Central memory CD8-positive, alpha-beta T cell (primary cell): ENCODE measurements at regions not wholly inside any gene's neighbourhood (a gene's known extent, or its start where the extent isn't known, plus 50 kb on each side); places are given as distances from the start of the nearest gene placed in this dataset.

ENCODE experiments used
- ATAC-seq: fragments of 150-1000 bp; cut with Tn5 transposase; replicated peaks from 2 replicates; pipeline ENCODE4 v1.10.0; 2022; ENCODE audit warnings: mild to moderate bottlenecking, moderate FRiP score, moderate number of reproducible peaks; ENCODE audit not compliant: poor library complexity, severe bottlenecking; ENCODE audit errors: extremely low read depth
- DNase-seq, 2 donors: peaks; one replicate each; pipeline ENCODE4 v3.0.0; 2021; ENCODE audit warnings: low spot score in 2 of 2
- H3K27ac Mint-ChIP-seq: one replicate; pipeline ENCODE4 v1.8.0; 2022; ENCODE audit warnings: low read depth, mild to moderate bottlenecking, moderate library complexity, mixed read lengths
- H3K27me3 Mint-ChIP-seq: one replicate; pipeline ENCODE4 v1.8.0; 2022; ENCODE audit warnings: mixed read lengths
- H3K36me3 Mint-ChIP-seq: one replicate; pipeline ENCODE4 v1.8.0; 2022; ENCODE audit warnings: mild to moderate bottlenecking, moderate library complexity, mixed read lengths; ENCODE audit not compliant: insufficient read depth
- H3K4me1 Mint-ChIP-seq: one replicate; pipeline ENCODE4 v1.8.0; 2022; ENCODE audit warnings: mixed read lengths
- H3K4me3 Mint-ChIP-seq: one replicate; pipeline ENCODE4 v1.8.0; 2022; ENCODE audit warnings: mild to moderate bottlenecking, moderate library complexity, mixed read lengths
- H3K9me3 Mint-ChIP-seq: one replicate; pipeline ENCODE4 v1.8.0; 2022; ENCODE audit warnings: mixed read lengths

GRCh38 chr2:196334710-196335109 is 163.3 kb upstream of the STK17B start:
- no peak for ATAC-seq
- H3K36me3 Mint-ChIP-seq = no peaks in the 10 kb centered on the region
- H3K27ac Mint-ChIP-seq = no peak overlapping the region
- no peaks in the 10 kb centered on the region for H3K27me3 Mint-ChIP-seq
- H3K9me3 Mint-ChIP-seq = no peaks in the 10 kb centered on the region
- no peak for DNase-seq
- H3K4me1 Mint-ChIP-seq = no peaks in the 10 kb centered on the region
- H3K4me3 Mint-ChIP-seq = no peak overlapping the region

GRCh38 chr2:196335221-196335634 is 163.8 kb upstream of the STK17B start:
- Mint-ChIP-seq H3K27ac (no peak overlapping the region), H3K36me3 (no peaks in the 10 kb centered on the region)

GRCh38 chr2:196336207-196336606 is 164.8 kb upstream of the STK17B start:
- DNase-seq (no peak), ATAC-seq (no peak)
- Mint-ChIP-seq H3K4me3 (no peak overlapping the region), H3K9me3 (no peaks in the 10 kb centered on the region), H3K36me3 (no peaks in the 10 kb centered on the region), H3K27me3 (peaks cover 5% of the 10 kb centered on the region), H3K4me1 (no peaks in the 10 kb centered on the region), H3K27ac (no peak overlapping the region)

More at GRCh38 chr2:196335221-196335634, 163.8 kb upstream of the STK17B start:
- Mint-ChIP-seq H3K4me3 (no peak overlapping the region), H3K9me3 (no peaks in the 10 kb centered on the region), H3K4me1 (no peaks in the 10 kb centered on the region), H3K27me3 (no peaks in the 10 kb centered on the region)
- ATAC-seq (no peak), DNase-seq (no peak)

- Mint-ChIP-seq H3K4me3 (no peak overlapping the region), H3K36me3 (no peaks in the 10 kb centered on the region), H3K27ac (no peak overlapping the region), H3K4me1 (no peaks in the 10 kb centered on the region), H3K9me3 (no peaks in the 10 kb centered on the region), H3K27me3 (peaks cover 8% of the 10 kb centered on the region)
- ATAC-seq (no peak), DNase-seq (no peak)
These were observed 165.3 kb upstream of the STK17B start for GRCh38 chr2:196336715-196337114.

GRCh38 chr2:196337208-196337953 is 166.0 kb upstream of the STK17B start:
- H3K4me3 Mint-ChIP-seq = no peak overlapping the region
- H3K27ac Mint-ChIP-seq = no peak overlapping the region
- ATAC-seq (no peak), DNase-seq (no peak)
- H3K4me1 Mint-ChIP-seq = no peaks in the 10 kb centered on the region
- H3K36me3 Mint-ChIP-seq = no peaks in the 10 kb centered on the region
- no peaks in the 10 kb centered on the region for H3K9me3 Mint-ChIP-seq
- H3K27me3 Mint-ChIP-seq = peaks cover 8% of the 10 kb centered on the region

- H3K27me3 Mint-ChIP-seq = peaks cover 8% of the 10 kb centered on the region
- no peak overlapping the region for H3K27ac Mint-ChIP-seq
- H3K9me3 Mint-ChIP-seq = no peaks in the 10 kb centered on the region
- ATAC-seq = no peak
- H3K36me3 Mint-ChIP-seq = no peaks in the 10 kb centered on the region
- H3K4me3 Mint-ChIP-seq = no peak overlapping the region
- no peak for DNase-seq
- no peaks in the 10 kb centered on the region for H3K4me1 Mint-ChIP-seq
These were observed 167.1 kb upstream of the STK17B start for GRCh38 chr2:196338440-196338839.

- ATAC-seq (no peak), DNase-seq (no peak)
- Mint-ChIP-seq H3K27ac (no peak overlapping the region), H3K9me3 (no peaks in the 10 kb centered on the region), H3K4me1 (no peaks in the 10 kb centered on the region), H3K27me3 (peaks cover 8% of the 10 kb centered on the region), H3K36me3 (no peaks in the 10 kb centered on the region), H3K4me3 (no peak overlapping the region)
These were observed 170.0 kb upstream of the STK17B start for GRCh38 chr2:196341277-196341841.

GRCh38 chr2:196344397-196344796 is 173.0 kb upstream of the STK17B start:
- peak overlapping the region; percentile 61 for H3K27ac Mint-ChIP-seq
- no peaks in the 10 kb centered on the region for H3K36me3 Mint-ChIP-seq
- ATAC-seq = no peak

GRCh38 chr2:196353717-196354116 is 182.3 kb upstream of the STK17B start:
- Mint-ChIP-seq H3K27ac (no peak overlapping the region), H3K27me3 (peaks cover 43% of the 10 kb centered on the region), H3K4me3 (no peak overlapping the region), H3K4me1 (no peaks in the 10 kb centered on the region), H3K36me3 (no peaks in the 10 kb centered on the region), H3K9me3 (no peaks in the 10 kb centered on the region)
- ATAC-seq (no peak), DNase-seq (no peak)

More at GRCh38 chr2:196344397-196344796, 173.0 kb upstream of the STK17B start:
- Mint-ChIP-seq H3K4me3 (no peak overlapping the region), H3K4me1 (no peaks in the 10 kb centered on the region), H3K27me3 (peaks cover 8% of the 10 kb centered on the region), H3K9me3 (no peaks in the 10 kb centered on the region)
- DNase-seq = no peak

GRCh38 chr2:196354186-196354585 is 182.8 kb upstream of the STK17B start:
- Mint-ChIP-seq H3K9me3 (no peaks in the 10 kb centered on the region), H3K4me1 (no peaks in the 10 kb centered on the region), H3K27ac (no peak overlapping the region), H3K36me3 (no peaks in the 10 kb centered on the region), H3K27me3 (peaks cover 43% of the 10 kb centered on the region), H3K4me3 (no peak overlapping the region)
- ATAC-seq = no peak
- no peak for DNase-seq

GRCh38 chr2:196356332-196356731 is 185.0 kb upstream of the STK17B start:
- ATAC-seq (no peak), DNase-seq (no peak)
- H3K27me3 Mint-ChIP-seq = peaks cover 43% of the 10 kb centered on the region
- no peaks in the 10 kb centered on the region for H3K4me1 Mint-ChIP-seq
- no peak overlapping the region for H3K4me3 Mint-ChIP-seq
- no peak overlapping the region for H3K27ac Mint-ChIP-seq
- H3K36me3 Mint-ChIP-seq = no peaks in the 10 kb centered on the region
- H3K9me3 Mint-ChIP-seq = no peaks in the 10 kb centered on the region

GRCh38 chr2:196360650-196361049 is 189.3 kb upstream of the STK17B start:
- Mint-ChIP-seq H3K4me1 (no peaks in the 10 kb centered on the region), H3K4me3 (no peak overlapping the region), H3K27me3 (peaks cover 34% of the 10 kb centered on the region), H3K36me3 (no peaks in the 10 kb centered on the region), H3K9me3 (no peaks in the 10 kb centered on the region), H3K27ac (no peak overlapping the region)
- ATAC-seq = no peak
- no peak for DNase-seq

GRCh38 chr2:196361606-196362326 is 190.4 kb upstream of the STK17B start:
- Mint-ChIP-seq H3K27me3 (peaks cover 23% of the 10 kb centered on the region), H3K27ac (no peak overlapping the region), H3K9me3 (no peaks in the 10 kb centered on the region), H3K36me3 (no peaks in the 10 kb centered on the region), H3K4me1 (no peaks in the 10 kb centered on the region), H3K4me3 (no peak overlapping the region)
- no peak for ATAC-seq
- DNase-seq = no peak
